NT2/D1 (cell line): ENCODE measurements at regions not wholly inside any gene's neighbourhood (a gene's known extent, or its start where the extent isn't known, plus 50 kb on each side); places are given as distances from the start of the nearest gene placed in this dataset.
A peak's percentile ranks its signal among the peaks of the same experiment; 100 is the strongest.
"Not testable (repeated sequence)": the region's sequence is repeated elsewhere in the genome, so short reads cannot be mapped to it uniquely, and the experiment has no call there.

Source experiments
- DNase-seq: peaks from one replicate; pipeline ENCODE4 v3.0.0-alpha.2; 2011; ENCODE audit warnings: low read depth, low spot score
- H3K27me3 ChIP-seq: 2 replicates; pipeline ENCODE4 v1.6.0; 2011; ENCODE audit warnings: mild to moderate bottlenecking; ENCODE audit not compliant: insufficient read length, insufficient read depth
- H3K36me3 ChIP-seq: 2 replicates; pipeline ENCODE4 v1.6.1; 2011; ENCODE audit warnings: mild to moderate bottlenecking, low read length, mixed read lengths; ENCODE audit not compliant: insufficient read depth, insufficient read length
- H3K4me1 ChIP-seq: 2 replicates; pipeline ENCODE4 v1.5.1; 2011; ENCODE audit not compliant: insufficient read depth, insufficient read length
- H3K4me3 ChIP-seq: 2 replicates; pipeline ENCODE4 v1.5.1; 2011; ENCODE audit warnings: low read depth; ENCODE audit not compliant: insufficient read length
- H3K9ac ChIP-seq: 2 replicates; pipeline ENCODE4 v1.6.0; 2011; ENCODE audit warnings: low read depth; ENCODE audit not compliant: insufficient read length
- H3K9me3 ChIP-seq: 2 replicates; pipeline ENCODE4 v1.5.1; 2011; ENCODE audit warnings: mild to moderate bottlenecking, low read length; ENCODE audit not compliant: insufficient read depth
- SUZ12 ChIP-seq: IDR thresholded peaks from 2 replicates; pipeline ENCODE4 v1.6.1; 2011; ENCODE audit not compliant: insufficient read length, insufficient read depth; ENCODE audit errors: extremely low read depth
- YY1 ChIP-seq: IDR thresholded peaks from 2 replicates; pipeline ENCODE4 v1.6.1; 2011; ENCODE audit not compliant: insufficient read length, insufficient read depth
- ZNF274 ChIP-seq: IDR thresholded peaks from 2 replicates; pipeline ENCODE4 v1.6.1; 2011; ENCODE audit warnings: mild to moderate bottlenecking, low read depth, low read length

GRCh38 chr6:15913573-15913972 is 215.3 kb upstream of the MYLIP start:
- no peaks in the 10 kb centered on the region for H3K9me3 ChIP-seq
- no peaks in the 10 kb centered on the region for H3K36me3 ChIP-seq
- no peaks in the 10 kb centered on the region for H3K27me3 ChIP-seq
- no peak overlapping the region for H3K4me3 ChIP-seq
- no peak for DNase-seq
- no peak overlapping the region for H3K9ac ChIP-seq
- no peaks in the 10 kb centered on the region for H3K4me1 ChIP-seq
- TF ChIP-seq YY1 (no peak), SUZ12 (no peak), ZNF274 (no peak)

- no peak overlapping the region for H3K9ac ChIP-seq
- H3K36me3 ChIP-seq, result no peaks in the 10 kb centered on the region
- H3K9me3 ChIP-seq, result no peaks in the 10 kb centered on the region
- no peak overlapping the region for H3K4me3 ChIP-seq
- no peaks in the 10 kb centered on the region for H3K4me1 ChIP-seq
- no peak for TF ChIP-seq ZNF274
- H3K27me3 ChIP-seq, result no peaks in the 10 kb centered on the region
- peak; percentile 22 for DNase-seq
Measured at GRCh38 chr6:15912505-15913400, 216.1 kb upstream of the MYLIP start.

- DNase-seq, result peak; percentile 18
- Histone ChIP-seq H3K4me3 (no peak overlapping the region), H3K9ac (no peak overlapping the region), H3K9me3 (no peaks in the 10 kb centered on the region), H3K27me3 (no peaks in the 10 kb centered on the region), H3K36me3 (no peaks in the 10 kb centered on the region), H3K4me1 (no peaks in the 10 kb centered on the region)
- TF ChIP-seq YY1 (no peak), ZNF274 (no peak), SUZ12 (no peak)
Measured at GRCh38 chr6:15911753-15912504, 217.0 kb upstream of the MYLIP start.

- no peak overlapping the region for H3K4me3 ChIP-seq
- H3K9ac ChIP-seq, result no peak overlapping the region
- no peaks in the 10 kb centered on the region for H3K4me1 ChIP-seq
- no peak for TF ChIP-seq SUZ12
- TF ChIP-seq YY1, result no peak
- TF ChIP-seq ZNF274, result no peak
- no peaks in the 10 kb centered on the region for H3K9me3 ChIP-seq
- no peaks in the 10 kb centered on the region for H3K27me3 ChIP-seq
- no peak for DNase-seq
- no peaks in the 10 kb centered on the region for H3K36me3 ChIP-seq
Measured at GRCh38 chr6:15909290-15910070, 219.4 kb upstream of the MYLIP start.

GRCh38 chr6:15908871-15909270 is 220.0 kb upstream of the MYLIP start:
- no peak for TF ChIP-seq ZNF274
- Histone ChIP-seq H3K4me1 (no peaks in the 10 kb centered on the region), H3K27me3 (no peaks in the 10 kb centered on the region)

GRCh38 chr6:15907914-15908518 is 220.9 kb upstream of the MYLIP start:
- Histone ChIP-seq H3K9me3 (no peaks in the 10 kb centered on the region), H3K36me3 (no peaks in the 10 kb centered on the region), H3K4me3 (no peak overlapping the region), H3K4me1 (no peaks in the 10 kb centered on the region), H3K9ac (no peak overlapping the region), H3K27me3 (no peaks in the 10 kb centered on the region)
- TF ChIP-seq YY1, result no peak
- TF ChIP-seq SUZ12, result no peak
- TF ChIP-seq ZNF274, result no peak
- DNase-seq, result no peak

More at GRCh38 chr6:15908871-15909270, 220.0 kb upstream of the MYLIP start:
- Histone ChIP-seq H3K36me3 (no peaks in the 10 kb centered on the region), H3K9ac (no peak overlapping the region), H3K9me3 (no peaks in the 10 kb centered on the region), H3K4me3 (no peak overlapping the region)
- no peak for DNase-seq

GRCh38 chr6:15907220-15907913 is 221.5 kb upstream of the MYLIP start:
- H3K9ac ChIP-seq, H3K4me1 ChIP-seq, H3K27me3 ChIP-seq, DNase-seq, H3K36me3 ChIP-seq, H3K9me3 ChIP-seq, H3K4me3 ChIP-seq: not testable (repeated sequence)
